ENCODE measurements at regions not wholly inside any gene's neighbourhood (a gene's known extent, or its start where the extent isn't known, plus 50 kb on each side); places are given as distances from the start of the nearest gene placed in this dataset.

DNA sequence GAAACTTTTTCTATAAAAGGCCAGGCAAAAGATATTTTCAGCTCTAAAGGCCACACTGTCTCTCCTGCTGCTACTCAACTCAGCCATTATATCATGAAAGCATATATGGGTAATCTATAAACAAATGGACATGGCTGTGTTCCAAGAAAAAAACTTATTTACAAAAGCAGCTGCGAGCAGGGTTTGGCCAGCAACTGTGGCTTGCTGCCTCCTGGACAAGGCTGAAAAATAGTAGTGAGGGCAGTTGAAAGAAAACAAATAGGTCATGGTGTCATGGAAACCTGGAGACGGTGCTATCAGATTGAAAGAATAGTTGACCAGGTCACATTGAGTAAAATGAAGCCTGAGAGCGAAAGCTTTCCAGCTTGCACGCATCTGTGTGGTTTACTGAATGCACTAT, 89.2 kb upstream of the LRATD1 start:
- no peak for DNase-seq (ENCODE audit: extremely low spot score)
- ChIA-PET CTCF (no interaction called here), POLR2A (no interaction called here)
- no peak for TF ChIP-seq ZNF384 (IDR thresholded peaks at IDR 0.05)
- TF ChIP-seq, protein P1, sequence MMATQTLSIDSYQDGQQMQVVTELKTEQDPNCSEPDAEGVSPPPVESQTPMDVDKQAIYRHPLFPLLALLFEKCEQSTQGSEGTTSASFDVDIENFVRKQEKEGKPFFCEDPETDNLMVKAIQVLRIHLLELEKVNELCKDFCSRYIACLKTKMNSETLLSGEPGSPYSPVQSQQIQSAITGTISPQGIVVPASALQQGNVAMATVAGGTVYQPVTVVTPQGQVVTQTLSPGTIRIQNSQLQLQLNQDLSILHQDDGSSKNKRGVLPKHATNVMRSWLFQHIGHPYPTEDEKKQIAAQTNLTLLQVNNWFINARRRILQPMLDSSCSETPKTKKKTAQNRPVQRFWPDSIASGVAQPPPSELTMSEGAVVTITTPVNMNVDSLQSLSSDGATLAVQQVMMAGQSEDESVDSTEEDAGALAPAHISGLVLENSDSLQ (IDR thresholded peaks at IDR 0.05) = no peak
- no peak for TF ChIP-seq NFRKB (IDR thresholded peaks at IDR 0.05)
- TF ChIP-seq ARNT (IDR thresholded peaks at IDR 0.05) = no peak
- TF ChIP-seq SUZ12 (IDR thresholded peaks at IDR 0.05) = no peak

DNA sequence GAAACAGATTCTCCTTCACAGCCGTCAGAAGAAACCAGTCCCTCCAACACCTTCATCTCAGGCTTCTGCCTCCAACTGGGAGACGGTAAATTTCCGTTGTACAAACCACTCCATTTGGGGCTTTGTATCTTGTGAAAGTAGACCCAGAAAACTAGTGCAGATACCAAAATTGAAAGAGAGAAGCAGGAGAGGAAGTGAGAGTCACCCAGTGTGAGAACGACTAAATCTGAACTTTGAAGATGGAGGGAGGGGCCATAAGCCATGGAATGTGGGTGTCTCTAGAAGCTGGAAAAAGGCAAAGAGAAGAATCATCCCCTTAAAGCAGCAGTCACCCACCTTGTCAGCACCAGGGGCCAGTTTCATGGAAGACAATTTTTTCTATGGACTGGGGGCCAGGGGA, 88.3 kb upstream of the LRATD1 start:
- ChIA-PET POLR2A (no interaction called here), CTCF (no interaction called here)
- no peak for TF ChIP-seq FOXA1 (IDR thresholded peaks at IDR 0.05)
- no peak for TF ChIP-seq LEF1 (IDR thresholded peaks at IDR 0.05; ENCODE audit: borderline replicate concordance)
- no peak for TF ChIP-seq L3MBTL2 (conservative IDR thresholded peaks at IDR 0.05)
- TF ChIP-seq SP1 (IDR thresholded peaks at IDR 0.05) = no peak
- no peak for TF ChIP-seq CTBP1 (IDR thresholded peaks at IDR 0.05; ENCODE audit: borderline replicate concordance)
- no peak for TF ChIP-seq ARNT (IDR thresholded peaks at IDR 0.05)
- no peak for TF ChIP-seq ZNF384 (IDR thresholded peaks at IDR 0.05)
- TF ChIP-seq FOXK2 (IDR thresholded peaks at IDR 0.05) = no peak
- TF ChIP-seq, protein P1 (IDR thresholded peaks at IDR 0.05) = no peak
- TF ChIP-seq NFRKB (IDR thresholded peaks at IDR 0.05) = no peak
- no peak for TF ChIP-seq ELF4 (IDR thresholded peaks at IDR 0.05)
- TF ChIP-seq TARDBP (IDR thresholded peaks at IDR 0.05) = no peak
- no peak for TF ChIP-seq FOXM1 (IDR thresholded peaks at IDR 0.05; ENCODE audit: borderline replicate concordance)
- TF ChIP-seq BHLHE40 (IDR thresholded peaks at IDR 0.05; ENCODE audit: borderline replicate concordance) = no peak
- no peak for TF ChIP-seq HDGF (IDR thresholded peaks at IDR 0.05; ENCODE audit: borderline replicate concordance)
- TF ChIP-seq SUZ12 (IDR thresholded peaks at IDR 0.05) = no peak
- DNase-seq (ENCODE audit: extremely low spot score) = no peak

DNA sequence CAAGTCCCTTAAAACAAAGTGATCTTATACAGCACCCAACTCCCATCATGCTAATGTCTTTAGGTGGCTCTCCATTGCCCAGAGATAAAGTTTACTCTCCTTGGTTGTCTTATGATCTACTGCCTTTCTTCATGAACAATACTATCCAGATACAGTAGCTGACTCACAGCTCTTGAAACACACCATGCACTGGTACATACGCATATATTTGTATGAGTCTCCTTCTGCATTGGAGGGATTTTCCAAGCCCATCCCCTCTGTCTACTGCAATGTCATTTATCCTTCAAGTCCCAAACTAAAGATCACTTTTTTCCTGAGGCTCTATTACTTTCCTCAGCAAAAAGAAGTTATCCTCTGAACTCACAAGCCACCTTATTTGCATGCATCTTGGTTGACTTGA, 84.7 kb upstream of the LRATD1 start:
- CTCF ChIA-PET = no interaction called here
- POLR2A ChIA-PET = no interaction called here
- no peak for TF ChIP-seq NFRKB (IDR thresholded peaks at IDR 0.05)
- no peak for TF ChIP-seq L3MBTL2 (conservative IDR thresholded peaks at IDR 0.05)
- TF ChIP-seq CTBP1 (IDR thresholded peaks at IDR 0.05; ENCODE audit: borderline replicate concordance) = no peak
- TF ChIP-seq HDGF (IDR thresholded peaks at IDR 0.05; ENCODE audit: borderline replicate concordance) = no peak
- no peak for TF ChIP-seq FOXK2 (IDR thresholded peaks at IDR 0.05)
- no peak for TF ChIP-seq FOXM1 (IDR thresholded peaks at IDR 0.05; ENCODE audit: borderline replicate concordance)
- TF ChIP-seq ELF4 (IDR thresholded peaks at IDR 0.05) = no peak
- TF ChIP-seq FOXA1 (IDR thresholded peaks at IDR 0.05) = no peak
- TF ChIP-seq ZNF384 (IDR thresholded peaks at IDR 0.05) = no peak
- TF ChIP-seq SP1 (IDR thresholded peaks at IDR 0.05) = no peak
- no peak for TF ChIP-seq LEF1 (IDR thresholded peaks at IDR 0.05; ENCODE audit: borderline replicate concordance)
- DNase-seq (ENCODE audit: extremely low spot score) = no peak

DNA sequence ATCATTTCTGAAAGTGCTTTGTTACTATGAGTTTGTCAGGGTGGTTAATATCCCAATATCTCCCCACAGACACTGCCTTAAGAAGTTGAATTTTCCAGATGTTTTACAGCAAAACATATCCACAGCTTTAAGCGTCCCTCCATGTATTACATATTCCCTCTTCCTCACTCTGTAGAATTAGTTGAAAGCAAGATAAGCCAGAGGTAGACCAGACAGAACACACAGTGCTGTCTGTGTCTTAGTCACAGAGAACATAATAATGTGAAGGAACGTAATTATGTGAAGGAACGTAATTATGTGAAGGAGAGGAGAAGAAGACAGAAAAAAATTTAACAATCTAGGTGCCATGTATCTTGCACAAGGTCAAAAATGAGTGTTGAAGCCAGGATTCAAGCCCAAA, 81.9 kb upstream of the LRATD1 start:
- POLR2A ChIA-PET = no interaction called here
- TF ChIP-seq ARNT (IDR thresholded peaks at IDR 0.05) = no peak
- no peak for TF ChIP-seq L3MBTL2 (conservative IDR thresholded peaks at IDR 0.05)
- TF ChIP-seq, protein P1 (IDR thresholded peaks at IDR 0.05) = no peak
- no peak for TF ChIP-seq CTBP1 (IDR thresholded peaks at IDR 0.05; ENCODE audit: borderline replicate concordance)
- no peak for TF ChIP-seq ELF4 (IDR thresholded peaks at IDR 0.05)
- TF ChIP-seq SUZ12 (IDR thresholded peaks at IDR 0.05) = no peak
- TF ChIP-seq SP1 (IDR thresholded peaks at IDR 0.05) = no peak
- no peak for TF ChIP-seq TARDBP (IDR thresholded peaks at IDR 0.05)
- no peak for TF ChIP-seq ZNF384 (IDR thresholded peaks at IDR 0.05)
- TF ChIP-seq HDGF (IDR thresholded peaks at IDR 0.05; ENCODE audit: borderline replicate concordance) = no peak
- no peak for TF ChIP-seq FOXM1 (IDR thresholded peaks at IDR 0.05; ENCODE audit: borderline replicate concordance)
- no peak for TF ChIP-seq LEF1 (IDR thresholded peaks at IDR 0.05; ENCODE audit: borderline replicate concordance)
- no peak for TF ChIP-seq FOXK2 (IDR thresholded peaks at IDR 0.05)
- TF ChIP-seq FOXA1 (IDR thresholded peaks at IDR 0.05) = no peak
- TF ChIP-seq NFRKB (IDR thresholded peaks at IDR 0.05) = no peak
- TF ChIP-seq BHLHE40 (IDR thresholded peaks at IDR 0.05; ENCODE audit: borderline replicate concordance) = no peak
- no peak for DNase-seq (ENCODE audit: extremely low spot score)
- CTCF ChIA-PET = no interaction called here

DNA sequence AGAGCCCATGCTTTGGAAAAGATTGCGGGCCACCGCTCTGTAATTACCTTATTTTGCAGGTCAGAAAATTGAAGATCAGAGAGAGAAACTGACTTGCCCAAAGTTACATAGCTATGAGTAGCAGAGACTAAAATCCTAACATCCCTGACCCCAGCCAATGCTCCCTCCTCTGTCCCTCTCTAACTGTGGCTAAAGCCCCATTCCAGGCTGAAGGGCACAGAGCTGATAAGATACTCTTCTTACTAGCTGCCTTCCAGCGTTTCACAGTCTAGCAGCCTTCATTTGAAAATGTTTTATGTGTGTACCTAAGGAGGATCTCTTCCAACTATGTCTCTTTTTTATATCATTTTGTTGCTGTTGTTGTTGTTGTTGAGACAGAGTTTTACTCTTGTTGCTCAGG, 81.4 kb upstream of the LRATD1 start:
- DNase-seq (ENCODE audit: extremely low spot score) = no peak
- CTCF ChIA-PET = no interaction called here
- POLR2A ChIA-PET = no interaction called here
- TF ChIP-seq SP1 (IDR thresholded peaks at IDR 0.05) = no peak
- TF ChIP-seq L3MBTL2 (conservative IDR thresholded peaks at IDR 0.05) = no peak
- no peak for TF ChIP-seq FOXM1 (IDR thresholded peaks at IDR 0.05; ENCODE audit: borderline replicate concordance)
- TF ChIP-seq FOXA1 (IDR thresholded peaks at IDR 0.05) = no peak
- no peak for TF ChIP-seq CTBP1 (IDR thresholded peaks at IDR 0.05; ENCODE audit: borderline replicate concordance)
- TF ChIP-seq ARNT (IDR thresholded peaks at IDR 0.05) = no peak
- no peak for TF ChIP-seq FOXK2 (IDR thresholded peaks at IDR 0.05)
- TF ChIP-seq TARDBP (IDR thresholded peaks at IDR 0.05) = no peak
- no peak for TF ChIP-seq HDGF (IDR thresholded peaks at IDR 0.05; ENCODE audit: borderline replicate concordance)
- TF ChIP-seq NFRKB (IDR thresholded peaks at IDR 0.05) = no peak
- TF ChIP-seq, protein P1 (IDR thresholded peaks at IDR 0.05) = no peak
- no peak for TF ChIP-seq ZNF384 (IDR thresholded peaks at IDR 0.05)
- no peak for TF ChIP-seq BHLHE40 (IDR thresholded peaks at IDR 0.05; ENCODE audit: borderline replicate concordance)
- TF ChIP-seq SUZ12 (IDR thresholded peaks at IDR 0.05) = no peak

DNA sequence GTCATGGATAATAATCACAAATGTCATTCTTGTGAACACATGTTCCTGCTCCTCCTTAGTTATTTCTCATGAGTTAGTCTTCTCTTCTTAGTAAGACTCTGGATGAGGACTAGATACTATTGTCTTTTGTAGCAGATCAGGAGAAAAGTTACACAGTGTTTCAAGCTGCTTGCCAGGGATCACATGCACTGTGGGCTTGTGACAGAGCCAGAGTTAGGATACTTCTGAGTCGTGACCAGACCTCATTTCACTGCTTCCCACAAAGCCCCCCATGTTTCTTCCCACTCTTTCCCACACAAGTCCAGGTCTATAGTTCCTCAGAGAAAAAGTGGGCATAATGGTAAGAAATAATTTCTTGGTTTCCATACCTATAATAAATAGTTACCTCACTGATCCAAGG, 80.2 kb upstream of the LRATD1 start:
- TF ChIP-seq, protein P1 (IDR thresholded peaks at IDR 0.05) = no peak
- TF ChIP-seq FOXA1 (IDR thresholded peaks at IDR 0.05) (no peak), FOXK2 (IDR thresholded peaks at IDR 0.05) (no peak), SUZ12 (IDR thresholded peaks at IDR 0.05) (no peak), ARNT (IDR thresholded peaks at IDR 0.05) (no peak), ELF4 (IDR thresholded peaks at IDR 0.05) (no peak), SP1 (IDR thresholded peaks at IDR 0.05) (no peak), FOXM1 (IDR thresholded peaks at IDR 0.05; ENCODE audit: borderline replicate concordance) (no peak), TARDBP (IDR thresholded peaks at IDR 0.05) (no peak), L3MBTL2 (conservative IDR thresholded peaks at IDR 0.05) (no peak), ZNF384 (IDR thresholded peaks at IDR 0.05) (no peak), CTBP1 (IDR thresholded peaks at IDR 0.05; ENCODE audit: borderline replicate concordance) (no peak), NFRKB (IDR thresholded peaks at IDR 0.05) (no peak), HDGF (IDR thresholded peaks at IDR 0.05; ENCODE audit: borderline replicate concordance) (no peak)
- POLR2A ChIA-PET = no interaction called here
- CTCF ChIA-PET = no interaction called here
- no peak for DNase-seq (ENCODE audit: extremely low spot score)

Data from HEK293T (cell line).